ENCODE measurements at regions not wholly inside any gene's neighbourhood (a gene's known extent, or its start where the extent isn't known, plus 50 kb on each side); places are given as distances from the start of the nearest gene placed in this dataset.

DNA sequence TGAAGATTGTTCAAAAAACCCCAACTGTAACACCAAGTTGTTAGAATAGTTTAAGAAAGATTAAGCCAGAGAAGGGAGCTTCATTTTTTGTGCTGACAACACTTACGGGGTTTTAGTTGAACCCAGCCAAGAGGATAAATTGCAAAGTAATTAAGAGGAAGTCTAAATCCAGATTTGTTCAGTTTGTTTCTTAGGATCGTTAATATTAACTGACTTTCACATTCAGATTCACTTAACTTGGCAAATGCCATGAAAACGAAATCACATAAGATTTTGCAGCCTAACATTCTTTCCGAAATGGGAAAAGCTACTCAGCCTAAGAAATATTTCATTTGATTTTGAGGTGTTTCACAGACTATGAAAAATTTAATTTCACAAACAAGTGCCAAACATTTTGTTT is 511.3 kb downstream of the TRIML1 start:
- TF ChIP-seq, protein P1, sequence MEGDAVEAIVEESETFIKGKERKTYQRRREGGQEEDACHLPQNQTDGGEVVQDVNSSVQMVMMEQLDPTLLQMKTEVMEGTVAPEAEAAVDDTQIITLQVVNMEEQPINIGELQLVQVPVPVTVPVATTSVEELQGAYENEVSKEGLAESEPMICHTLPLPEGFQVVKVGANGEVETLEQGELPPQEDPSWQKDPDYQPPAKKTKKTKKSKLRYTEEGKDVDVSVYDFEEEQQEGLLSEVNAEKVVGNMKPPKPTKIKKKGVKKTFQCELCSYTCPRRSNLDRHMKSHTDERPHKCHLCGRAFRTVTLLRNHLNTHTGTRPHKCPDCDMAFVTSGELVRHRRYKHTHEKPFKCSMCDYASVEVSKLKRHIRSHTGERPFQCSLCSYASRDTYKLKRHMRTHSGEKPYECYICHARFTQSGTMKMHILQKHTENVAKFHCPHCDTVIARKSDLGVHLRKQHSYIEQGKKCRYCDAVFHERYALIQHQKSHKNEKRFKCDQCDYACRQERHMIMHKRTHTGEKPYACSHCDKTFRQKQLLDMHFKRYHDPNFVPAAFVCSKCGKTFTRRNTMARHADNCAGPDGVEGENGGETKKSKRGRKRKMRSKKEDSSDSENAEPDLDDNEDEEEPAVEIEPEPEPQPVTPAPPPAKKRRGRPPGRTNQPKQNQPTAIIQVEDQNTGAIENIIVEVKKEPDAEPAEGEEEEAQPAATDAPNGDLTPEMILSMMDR (conservative IDR thresholded peaks at IDR 0.05; ENCODE audit: low read depth, low read length), result no peak
- TF ChIP-seq EZH2 (IDR thresholded peaks at IDR 0.05; ENCODE audit: low read length, unreplicated experiment), result no peak
- TF ChIP-seq EZH2phosphoT487 (IDR thresholded peaks at IDR 0.05; ENCODE audit: borderline replicate concordance, low read length), result no peak

Data from PC-3 (cell line).